HUES6 (cell line): ENCODE measurements at regions not wholly inside any gene's neighbourhood (a gene's known extent, or its start where the extent isn't known, plus 50 kb on each side); places are given as distances from the start of the nearest gene placed in this dataset.
"Not testable (repeated sequence)": the region's sequence is repeated elsewhere in the genome, so short reads cannot be mapped to it uniquely, and the experiment has no call there.

Experiments used
- H3K27ac ChIP-seq: 2 replicates; pipeline ENCODE4 v1.7.0; 2013; ENCODE audit warnings: low read depth, mild to moderate bottlenecking, low read length, inconsistent platforms
- H3K27me3 ChIP-seq: 2 replicates; pipeline ENCODE4 v1.6.1; 2013; ENCODE audit warnings: low read length; ENCODE audit not compliant: control insufficient read depth, insufficient read depth
- H3K36me3 ChIP-seq: 2 replicates; pipeline ENCODE4 v1.6.1; 2013; ENCODE audit warnings: low read length; ENCODE audit not compliant: control insufficient read depth, insufficient read depth
- H3K4me1 ChIP-seq: 2 replicates; pipeline ENCODE4 v1.6.1; 2013; ENCODE audit warnings: low read length; ENCODE audit not compliant: control insufficient read depth, insufficient read depth
- H3K4me3 ChIP-seq: 2 replicates; pipeline ENCODE4 v1.5.1; 2013; ENCODE audit warnings: low read depth, low read length
- H3K9ac ChIP-seq: one replicate; pipeline ENCODE4 v1.6.1; 2013; ENCODE audit warnings: mild to moderate bottlenecking, low read length
- H3K9me3 ChIP-seq: 2 replicates; pipeline ENCODE4 v1.6.1; 2013; ENCODE audit warnings: low read depth, low read length; ENCODE audit not compliant: control insufficient read depth, insufficient read depth

DNA sequence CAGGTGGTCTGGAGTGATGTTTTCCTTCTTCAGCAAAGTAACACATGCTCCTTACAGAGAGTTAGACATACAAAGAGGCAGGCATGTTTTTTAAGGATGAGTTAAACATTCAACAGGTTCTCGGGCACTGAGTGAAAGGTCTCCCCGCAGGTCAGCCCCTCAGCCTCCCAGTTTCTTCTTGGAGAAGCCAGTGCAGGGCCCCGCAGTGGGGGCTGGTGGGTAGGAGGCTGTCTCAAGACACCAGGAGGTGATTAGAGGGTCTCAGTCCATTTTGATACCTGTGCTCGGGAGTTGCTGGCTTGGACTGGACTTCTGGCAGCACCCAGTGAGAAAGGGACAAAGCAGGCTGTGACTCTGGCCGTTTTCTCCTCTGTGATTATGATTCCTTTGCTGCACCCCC is 78.6 kb upstream of the ZNF479 start:
- H3K9ac ChIP-seq, result no peak overlapping the region
- peaks cover 83% of the 10 kb centered on the region for H3K9me3 ChIP-seq
- no peak overlapping the region for H3K27ac ChIP-seq
- H3K4me3 ChIP-seq, result no peak overlapping the region
- H3K27me3 ChIP-seq, result no peaks in the 10 kb centered on the region
- H3K36me3 ChIP-seq, result no peaks in the 10 kb centered on the region
- H3K4me1 ChIP-seq, result no peaks in the 10 kb centered on the region

DNA sequence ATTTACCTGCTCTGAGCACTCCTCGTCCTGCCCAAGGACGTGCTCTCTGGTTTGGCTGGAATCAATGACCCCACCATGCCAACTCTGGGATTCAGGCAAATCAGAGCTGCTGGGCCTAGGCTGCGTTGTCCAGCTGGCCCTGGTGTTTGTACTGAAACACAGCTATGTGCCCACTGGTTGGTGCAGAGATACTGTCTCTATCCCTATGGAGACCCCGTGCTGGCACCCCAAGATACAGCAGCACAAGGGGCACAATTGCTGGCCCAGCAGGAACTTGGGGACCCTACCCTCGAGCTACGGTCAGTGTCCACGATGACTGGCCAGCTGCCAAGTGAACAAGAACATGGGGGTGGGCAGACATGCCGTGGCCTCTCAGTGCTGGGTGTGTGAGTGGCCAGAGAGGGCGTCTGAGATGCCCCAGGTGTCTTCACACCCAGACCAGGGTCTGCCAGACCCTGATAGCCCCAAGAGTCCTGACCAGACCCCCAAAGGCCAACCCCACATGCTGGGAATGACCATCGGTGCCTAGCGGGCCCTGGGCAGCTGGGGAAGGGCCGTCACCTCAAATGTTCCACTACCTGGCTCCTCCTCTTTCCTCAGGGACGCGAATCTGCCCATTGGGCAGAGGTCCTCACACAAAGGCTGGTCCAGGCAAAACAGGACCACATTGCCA is 79.3 kb upstream of the ZNF479 start:
- Histone ChIP-seq H3K9me3 (peaks cover 83% of the 10 kb centered on the region), H3K27me3 (no peaks in the 10 kb centered on the region), H3K9ac (no peak overlapping the region), H3K4me1 (no peaks in the 10 kb centered on the region), H3K36me3 (no peaks in the 10 kb centered on the region), H3K27ac (no peak overlapping the region), H3K4me3 (no peak overlapping the region)

DNA sequence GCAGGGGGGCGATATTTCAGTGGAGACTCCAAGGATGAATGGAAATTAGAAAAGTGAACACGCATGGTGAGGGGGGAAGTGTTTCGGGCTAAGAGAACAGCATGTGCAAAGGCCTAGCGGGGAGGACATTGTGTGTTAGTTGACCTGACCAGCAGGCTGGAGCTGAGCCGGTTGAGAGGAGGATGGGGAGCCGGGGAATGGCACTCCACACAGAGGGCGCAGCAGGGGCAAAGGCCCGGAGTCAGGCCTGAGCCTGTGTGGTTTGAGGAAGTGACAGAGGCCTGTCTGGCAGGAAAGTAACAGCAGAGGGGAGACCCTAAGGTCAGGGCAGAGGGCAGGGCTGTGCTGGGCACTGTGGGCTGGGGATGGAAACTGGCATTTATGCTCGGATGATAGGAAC is 83.2 kb upstream of the ZNF479 start:
- Histone ChIP-seq H3K4me3 (no peak overlapping the region), H3K27me3 (no peaks in the 10 kb centered on the region), H3K36me3 (no peaks in the 10 kb centered on the region), H3K9me3 (peaks cover 93% of the 10 kb centered on the region), H3K27ac (no peak overlapping the region), H3K4me1 (no peaks in the 10 kb centered on the region), H3K9ac (no peak overlapping the region)

DNA sequence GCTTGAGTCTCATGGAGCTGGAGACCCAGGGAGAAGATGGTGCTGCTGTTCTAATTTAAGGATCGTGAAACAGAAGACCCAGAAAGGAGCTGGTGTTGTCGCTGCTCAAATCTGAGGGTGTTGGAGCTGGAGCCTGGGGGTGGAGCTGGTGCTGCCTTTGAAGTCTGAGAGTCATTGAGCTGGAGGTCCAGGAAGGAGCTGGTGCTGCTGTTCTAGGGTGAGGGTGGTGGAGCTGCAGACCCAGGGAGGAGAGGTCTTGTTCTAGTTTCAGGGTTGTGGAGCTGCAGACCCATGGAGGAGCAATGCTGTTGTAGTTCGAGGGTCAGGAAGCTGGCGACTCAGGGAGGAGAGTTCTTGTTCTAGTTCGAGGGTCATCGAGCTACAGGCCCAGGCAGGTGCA is 84.1 kb upstream of the ZNF479 start:
- H3K27me3 ChIP-seq, result no peaks in the 10 kb centered on the region
- no peak overlapping the region for H3K27ac ChIP-seq
- H3K4me1 ChIP-seq, result no peaks in the 10 kb centered on the region
- H3K4me3 ChIP-seq, result no peak overlapping the region
- peaks cover 93% of the 10 kb centered on the region for H3K9me3 ChIP-seq
- H3K36me3 ChIP-seq, result no peaks in the 10 kb centered on the region
- H3K9ac ChIP-seq, result no peak overlapping the region

DNA sequence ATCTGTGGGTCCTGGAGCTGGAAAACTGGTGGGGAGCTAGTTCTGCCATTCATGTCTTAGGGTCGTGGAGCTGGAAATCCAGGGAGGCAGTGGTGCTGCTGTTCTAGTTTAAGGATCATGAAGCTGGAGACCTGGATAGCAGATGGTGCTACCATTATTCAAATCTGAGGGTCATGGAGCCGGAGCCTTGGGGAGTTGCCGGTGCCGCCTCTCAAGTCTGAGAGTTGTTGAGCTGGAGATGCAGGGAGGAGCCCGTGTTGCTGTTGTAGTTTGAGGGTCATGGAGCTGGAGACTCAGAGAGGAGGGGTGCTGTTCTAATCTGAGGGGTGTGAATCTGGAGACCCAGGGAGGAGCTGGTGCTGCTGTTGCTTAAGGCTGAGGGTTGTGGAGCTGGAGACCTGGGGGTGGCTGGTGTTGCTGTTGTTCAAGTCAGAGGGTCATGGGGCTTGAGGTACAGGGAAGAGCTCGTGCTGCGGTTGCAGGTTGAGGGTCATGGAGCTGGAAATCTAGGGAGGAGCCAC is 86.0 kb upstream of the ZNF479 start:
- Histone ChIP-seq H3K27me3 (no peaks in the 10 kb centered on the region), H3K27ac (no peak overlapping the region), H3K4me3 (no peak overlapping the region), H3K9ac (no peak overlapping the region), H3K4me1 (no peaks in the 10 kb centered on the region), H3K36me3 (no peaks in the 10 kb centered on the region), H3K9me3 (peaks cover 91% of the 10 kb centered on the region)

DNA sequence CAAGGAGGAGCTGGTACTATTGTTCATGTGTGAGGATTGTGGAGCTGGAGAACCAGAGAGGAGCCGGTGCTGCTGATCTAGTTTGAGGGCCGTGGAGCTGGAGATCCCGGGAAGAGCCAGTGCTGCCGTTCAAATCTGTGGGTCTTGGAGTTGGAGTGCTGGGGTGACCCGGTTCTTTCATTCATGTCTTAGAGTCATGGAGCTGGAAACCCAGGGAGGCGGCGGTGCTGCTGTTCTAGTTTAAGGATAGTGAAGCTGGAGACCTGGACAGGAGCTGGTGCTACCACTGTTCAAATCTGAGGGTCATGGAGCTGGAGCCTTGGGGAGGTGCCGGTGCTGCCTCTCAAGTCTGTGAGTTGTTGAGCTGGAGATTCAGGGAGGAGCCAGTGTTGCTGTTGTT is 88.5 kb upstream of the ZNF479 start:
- Histone ChIP-seq H3K27me3 (no peaks in the 10 kb centered on the region), H3K4me1 (no peaks in the 10 kb centered on the region), H3K4me3 (no peak overlapping the region), H3K9ac (no peak overlapping the region), H3K27ac (no peak overlapping the region), H3K36me3 (no peaks in the 10 kb centered on the region), H3K9me3 (peaks cover 90% of the 10 kb centered on the region)

DNA sequence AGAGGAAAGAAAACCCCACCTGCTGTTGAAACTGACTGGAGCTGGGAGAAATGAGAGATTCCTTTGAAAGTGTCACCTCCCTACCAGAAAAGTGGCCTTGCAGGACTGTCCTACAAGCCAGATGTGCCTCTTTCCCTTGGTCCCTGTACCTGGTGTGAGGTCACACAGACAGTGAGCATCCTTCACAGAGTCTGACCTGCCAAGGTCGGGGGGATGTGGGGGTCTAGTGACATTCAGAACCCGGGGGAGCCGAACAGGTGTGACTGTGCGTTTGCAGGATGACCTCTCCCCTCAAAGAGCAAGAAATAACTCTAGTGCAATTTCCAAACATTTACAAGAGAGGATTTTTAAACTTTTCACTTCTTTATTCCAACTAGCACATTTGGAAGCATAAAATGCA is 93.4 kb upstream of the ZNF479 start:
- Histone ChIP-seq H3K36me3 (no peaks in the 10 kb centered on the region), H3K9me3 (peaks cover 90% of the 10 kb centered on the region), H3K9ac (no peak overlapping the region), H3K4me1 (no peaks in the 10 kb centered on the region), H3K27ac (no peak overlapping the region), H3K27me3 (no peaks in the 10 kb centered on the region), H3K4me3 (no peak overlapping the region)

DNA sequence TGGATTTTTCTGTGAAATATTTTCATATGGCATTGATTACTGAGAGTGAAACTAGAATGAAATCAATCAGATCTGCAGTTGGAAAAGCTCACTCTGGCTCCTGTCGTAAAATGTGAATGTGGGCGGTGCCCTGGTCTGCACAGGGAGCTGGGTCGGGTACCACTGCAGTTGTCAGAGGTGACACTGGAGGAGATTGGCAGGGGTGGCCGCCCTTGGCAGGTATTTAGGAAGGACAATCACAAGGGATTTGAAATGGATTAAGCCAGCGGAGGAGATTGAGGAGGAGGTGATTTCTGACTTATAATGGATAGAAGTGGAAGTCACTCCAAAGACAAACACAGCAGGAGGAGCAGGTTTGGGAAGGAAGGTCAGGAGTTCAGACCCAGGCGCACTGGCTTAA is 109.0 kb upstream of the ZNF479 start:
- H3K36me3 ChIP-seq, H3K27me3 ChIP-seq, H3K27ac ChIP-seq, H3K9ac ChIP-seq, H3K4me3 ChIP-seq, H3K4me1 ChIP-seq: not testable (repeated sequence)
- H3K9me3 ChIP-seq, result peaks cover 82% of the 10 kb centered on the region

DNA sequence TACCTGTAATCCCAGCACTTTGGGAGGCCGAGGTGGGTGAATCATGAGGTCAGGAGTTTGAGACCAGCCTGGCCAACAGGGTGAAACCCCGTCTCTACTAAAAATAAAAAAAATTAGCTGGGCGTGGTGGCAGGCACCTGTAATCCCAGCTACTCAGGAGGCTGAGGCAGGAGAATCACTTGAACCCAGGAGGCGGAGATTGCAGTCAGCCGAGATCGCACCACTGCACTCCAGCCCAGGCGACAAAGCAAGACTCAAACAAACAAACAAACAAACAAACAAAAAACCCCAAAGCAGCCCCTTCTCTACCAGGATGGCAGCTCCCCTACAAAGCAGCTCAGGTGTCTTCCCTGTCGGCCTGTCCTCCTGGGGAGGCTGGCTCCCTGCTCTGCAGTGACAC is 111.3 kb upstream of the ZNF479 start:
- H3K27ac ChIP-seq, H3K4me1 ChIP-seq, H3K9ac ChIP-seq, H3K27me3 ChIP-seq, H3K36me3 ChIP-seq, H3K4me3 ChIP-seq: not testable (repeated sequence)
- H3K9me3 ChIP-seq, result peaks cover 80% of the 10 kb centered on the region

DNA sequence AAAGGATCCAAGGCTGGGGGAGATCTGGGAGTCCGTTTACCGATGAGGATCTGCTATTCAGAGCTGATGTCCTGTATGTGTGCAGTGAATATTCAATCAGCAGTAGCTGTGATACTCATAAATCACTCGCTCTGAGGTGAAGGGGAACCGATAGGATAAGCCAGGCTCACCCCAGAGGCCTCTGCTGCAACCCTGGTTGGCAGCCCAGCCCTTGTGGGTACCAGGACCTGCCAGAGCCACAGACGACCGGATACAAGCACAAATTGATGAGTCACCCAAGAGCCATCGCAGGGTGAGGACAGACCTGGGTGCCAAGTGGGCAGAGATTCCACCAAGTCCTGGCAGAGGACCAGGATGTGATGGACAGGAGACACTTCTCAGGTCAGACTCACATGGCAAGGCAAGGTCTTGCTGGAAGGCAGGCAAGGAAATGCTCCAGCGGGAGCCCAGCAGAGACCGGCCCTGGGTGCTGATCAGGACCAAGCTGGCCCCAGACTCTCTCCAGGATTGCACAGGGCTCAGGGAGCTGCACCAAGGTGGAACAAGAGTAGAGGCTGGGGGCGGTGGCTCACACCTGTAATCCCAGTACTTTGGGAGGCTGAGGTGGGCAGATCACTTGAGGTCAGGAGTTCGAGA is 112.2 kb upstream of the ZNF479 start:
- not testable (repeated sequence) for H3K27ac ChIP-seq, H3K36me3 ChIP-seq, H3K9ac ChIP-seq, H3K27me3 ChIP-seq, H3K4me3 ChIP-seq, H3K4me1 ChIP-seq
- peaks cover 79% of the 10 kb centered on the region for H3K9me3 ChIP-seq

DNA sequence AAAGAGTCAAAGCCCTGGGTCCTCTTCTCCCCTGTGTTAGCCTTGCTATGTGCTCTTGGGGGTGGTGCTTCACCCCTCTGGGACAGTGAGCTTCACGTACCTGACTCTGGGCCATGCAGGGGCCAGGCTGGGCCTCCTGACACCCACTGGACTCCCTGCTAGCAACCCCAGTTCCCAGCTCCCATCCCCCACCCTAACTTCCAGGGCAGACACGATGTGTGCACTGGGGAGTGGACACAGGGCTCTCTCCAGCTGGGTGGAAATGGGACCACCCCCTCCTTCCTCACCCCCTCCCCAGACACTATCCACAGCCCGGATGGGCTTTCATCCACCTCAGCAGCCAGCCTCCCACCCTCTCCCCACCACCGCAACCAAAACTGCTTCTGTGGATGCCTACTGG is 113.0 kb upstream of the ZNF479 start:
- Histone ChIP-seq H3K27ac (no peak overlapping the region), H3K36me3 (no peaks in the 10 kb centered on the region), H3K9ac (no peak overlapping the region), H3K4me1 (no peaks in the 10 kb centered on the region), H3K9me3 (peaks cover 82% of the 10 kb centered on the region), H3K27me3 (no peaks in the 10 kb centered on the region), H3K4me3 (no peak overlapping the region)
